Activated naive CD4-positive, alpha-beta T cell treated with anti-CD3 and anti-CD28 coated beads for 36 hours (primary cell): ENCODE measurements at regions not wholly inside any gene's neighbourhood (a gene's known extent, or its start where the extent isn't known, plus 50 kb on each side); places are given as distances from the start of the nearest gene placed in this dataset.
"Not testable (repeated sequence)": the region's sequence is repeated elsewhere in the genome, so short reads cannot be mapped to it uniquely, and the experiment has no call there.

ENCODE experiments used
- CTCF ChIA-PET: fragments of 350-600 bp; sonication (Branson Sonifier 250); formaldehyde crosslinking; loops from one replicate; lab custom pipeline; 2021; ENCODE audit warnings: antibody characterized with exemption; lab: Charles Lee
- DNase-seq: peaks from one replicate; pipeline ENCODE4 v3.0.0-alpha.2; 2020
- H3K27ac Mint-ChIP-seq: one replicate; pipeline ENCODE4 v1.8.0; 2021; ENCODE audit warnings: mild to moderate bottlenecking, mixed read lengths
- H3K27me3 Mint-ChIP-seq: one replicate; pipeline ENCODE4 v1.8.0; 2021; ENCODE audit warnings: low read depth, mixed read lengths
- H3K36me3 Mint-ChIP-seq: one replicate; pipeline ENCODE4 v1.8.0; 2021; ENCODE audit warnings: low read depth, mixed read lengths
- H3K4me1 Mint-ChIP-seq: one replicate; pipeline ENCODE4 v1.8.0; 2021; ENCODE audit warnings: low read depth, mixed read lengths
- H3K4me3 Mint-ChIP-seq: one replicate; pipeline ENCODE4 v1.8.0; 2021; ENCODE audit warnings: mild to moderate bottlenecking, moderate library complexity, mixed read lengths
- H3K9me3 Mint-ChIP-seq: one replicate; pipeline ENCODE4 v1.8.0; 2021; ENCODE audit warnings: mixed read lengths
- intact Hi-C: fragments of 100-400 bp; cut with micrococcal nuclease; formaldehyde crosslinking; loops from one replicate; pipeline ENCODE4 v1.15.1; 2023

GRCh38 chr2:62409442-62409841 lies 96.6 kb downstream of the TMEM17 start:
- intact Hi-C loops = no loop called here
- no peaks in the 10 kb centered on the region for H3K27me3 Mint-ChIP-seq
- CTCF ChIA-PET = interaction anchor here (1.4 to 1.5 kb wide), 3 partner anchors 13 to 490 kb away, joined by 3 to 8 read pairs (median 6); no protein-coding TSS in a partner anchor
- no peak overlapping the region for H3K4me3 Mint-ChIP-seq
- no peak for DNase-seq
- H3K27ac Mint-ChIP-seq = no peak overlapping the region
- H3K4me1 Mint-ChIP-seq = peaks cover 3% of the 10 kb centered on the region
- no peaks in the 10 kb centered on the region for H3K36me3 Mint-ChIP-seq
- no peaks in the 10 kb centered on the region for H3K9me3 Mint-ChIP-seq

- Mint-ChIP-seq H3K4me1 (peaks cover 3% of the 10 kb centered on the region), H3K27ac (no peak overlapping the region), H3K9me3 (no peaks in the 10 kb centered on the region), H3K27me3 (no peaks in the 10 kb centered on the region), H3K36me3 (no peaks in the 10 kb centered on the region), H3K4me3 (no peak overlapping the region)
- intact Hi-C loops = no loop called here
- no peak for DNase-seq
- CTCF ChIA-PET = interaction anchor here (0.6 to 1.5 kb wide), 5 partner anchors 14 to 414 kb away, joined by 3 to 6 read pairs (median 3); no protein-coding TSS in a partner anchor
Measured at GRCh38 chr2:62408241-62408677, 97.7 kb downstream of the TMEM17 start.

GRCh38 chr2:62407838-62408237 lies 98.2 kb downstream of the TMEM17 start:
- no peak for DNase-seq
- H3K4me1 Mint-ChIP-seq = peaks cover 3% of the 10 kb centered on the region
- intact Hi-C loops = no loop called here
- CTCF ChIA-PET = interaction anchor here (1.4 to 1.5 kb wide), 2 partner anchors 209 to 414 kb away, joined by 3 to 6 read pairs; no protein-coding TSS in a partner anchor
- no peaks in the 10 kb centered on the region for H3K27me3 Mint-ChIP-seq
- H3K27ac Mint-ChIP-seq = no peak overlapping the region
- no peak overlapping the region for H3K4me3 Mint-ChIP-seq
- H3K9me3 Mint-ChIP-seq = no peaks in the 10 kb centered on the region
- H3K36me3 Mint-ChIP-seq = no peaks in the 10 kb centered on the region

- no peak overlapping the region for H3K4me3 Mint-ChIP-seq
- H3K27ac Mint-ChIP-seq = no peak overlapping the region
- intact Hi-C loops = no loop called here
- H3K27me3 Mint-ChIP-seq = no peaks in the 10 kb centered on the region
- no peaks in the 10 kb centered on the region for H3K9me3 Mint-ChIP-seq
- H3K36me3 Mint-ChIP-seq = no peaks in the 10 kb centered on the region
- CTCF ChIA-PET = interaction anchor here (1.4 kb wide), 1 partner anchor 413 kb away, joined by 3 read pairs; no protein-coding TSS in a partner anchor
- DNase-seq = no peak
- H3K4me1 Mint-ChIP-seq = peaks cover 3% of the 10 kb centered on the region
Measured at GRCh38 chr2:62407401-62407800, 98.6 kb downstream of the TMEM17 start.

- CTCF ChIA-PET = interaction anchor here (1.4 kb wide), 1 partner anchor 413 kb away, joined by 3 read pairs; no protein-coding TSS in a partner anchor
- no peak overlapping the region for H3K4me3 Mint-ChIP-seq
- no peak overlapping the region for H3K27ac Mint-ChIP-seq
- intact Hi-C loops = no loop called here
- no peaks in the 10 kb centered on the region for H3K27me3 Mint-ChIP-seq
- no peaks in the 10 kb centered on the region for H3K36me3 Mint-ChIP-seq
- no peaks in the 10 kb centered on the region for H3K9me3 Mint-ChIP-seq
- H3K4me1 Mint-ChIP-seq = no peaks in the 10 kb centered on the region
- DNase-seq = no peak
Measured at GRCh38 chr2:62406573-62407043, 99.4 kb downstream of the TMEM17 start.

- CTCF ChIA-PET = no interaction called here
- H3K9me3 Mint-ChIP-seq = no peaks in the 10 kb centered on the region
- no peaks in the 10 kb centered on the region for H3K27me3 Mint-ChIP-seq
- intact Hi-C loops = no loop called here
- H3K36me3 Mint-ChIP-seq = no peaks in the 10 kb centered on the region
- DNase-seq = no peak
- H3K4me3 Mint-ChIP-seq = no peak overlapping the region
- H3K27ac Mint-ChIP-seq = no peak overlapping the region
- no peaks in the 10 kb centered on the region for H3K4me1 Mint-ChIP-seq
Measured at GRCh38 chr2:62404913-62405312, 101.1 kb downstream of the TMEM17 start.

- H3K27ac Mint-ChIP-seq = no peak overlapping the region
- no peak overlapping the region for H3K4me3 Mint-ChIP-seq
- intact Hi-C loops = no loop called here
Measured at GRCh38 chr2:62402156-62402555, 103.8 kb downstream of the TMEM17 start.

GRCh38 chr2:62398356-62398755 lies 107.6 kb downstream of the TMEM17 start:
- no peak for DNase-seq
- Mint-ChIP-seq H3K9me3 (no peaks in the 10 kb centered on the region), H3K4me3 (no peak overlapping the region), H3K36me3 (no peaks in the 10 kb centered on the region), H3K27ac (no peak overlapping the region), H3K27me3 (no peaks in the 10 kb centered on the region), H3K4me1 (no peaks in the 10 kb centered on the region)
- CTCF ChIA-PET = interaction anchor here (0.6 to 0.7 kb wide), 2 partner anchors 459 to 1353 kb away, joined by 3 to 4 read pairs; no protein-coding TSS in a partner anchor
- intact Hi-C loops = no loop called here

More at GRCh38 chr2:62402156-62402555, 103.8 kb downstream of the TMEM17 start:
- Mint-ChIP-seq H3K36me3 (no peaks in the 10 kb centered on the region), H3K4me1 (no peaks in the 10 kb centered on the region), H3K9me3 (no peaks in the 10 kb centered on the region), H3K27me3 (no peaks in the 10 kb centered on the region)
- no peak for DNase-seq
- CTCF ChIA-PET = interaction anchor here (0.5 to 2.2 kb wide), 6 partner anchors 15 to 409 kb away, joined by 3 to 5 read pairs (median 4); no protein-coding TSS in a partner anchor

- Mint-ChIP-seq H3K27ac (no peak overlapping the region), H3K27me3 (no peaks in the 10 kb centered on the region), H3K4me1 (no peaks in the 10 kb centered on the region), H3K4me3 (no peak overlapping the region), H3K36me3 (no peaks in the 10 kb centered on the region), H3K9me3 (no peaks in the 10 kb centered on the region)
- no peak for DNase-seq
- intact Hi-C loops = no loop called here
- CTCF ChIA-PET = interaction anchor here (0.6 kb wide), 1 partner anchor 320 kb away, joined by 4 read pairs; no protein-coding TSS in a partner anchor
Measured at GRCh38 chr2:62396880-62397279, 109.1 kb downstream of the TMEM17 start.

GRCh38 chr2:62393293-62393692 lies 112.7 kb downstream of the TMEM17 start:
- CTCF ChIA-PET = no interaction called here
- Mint-ChIP-seq H3K36me3 (no peaks in the 10 kb centered on the region), H3K4me3 (no peak overlapping the region), H3K27ac (no peak overlapping the region), H3K4me1 (no peaks in the 10 kb centered on the region), H3K9me3 (no peaks in the 10 kb centered on the region), H3K27me3 (no peaks in the 10 kb centered on the region)
- intact Hi-C loops = no loop called here
- no peak for DNase-seq

- CTCF ChIA-PET = no interaction called here
- H3K9me3 Mint-ChIP-seq = peaks cover 2% of the 10 kb centered on the region
- no peaks in the 10 kb centered on the region for H3K27me3 Mint-ChIP-seq
Measured at GRCh38 chr2:62391696-62392095, 114.3 kb downstream of the TMEM17 start.

GRCh38 chr2:62386378-62386777 lies 119.6 kb downstream of the TMEM17 start:
- CTCF ChIA-PET = interaction anchor here (0.5 kb wide), 1 partner anchor 319 kb away, joined by 3 read pairs; no protein-coding TSS in a partner anchor
- H3K4me1 Mint-ChIP-seq = not testable (repeated sequence)

More at GRCh38 chr2:62391696-62392095, 114.3 kb downstream of the TMEM17 start:
- no peak for DNase-seq
- H3K4me3 Mint-ChIP-seq = no peak overlapping the region
- intact Hi-C loops = no loop called here
- no peak overlapping the region for H3K27ac Mint-ChIP-seq
- H3K36me3 Mint-ChIP-seq = no peaks in the 10 kb centered on the region
- H3K4me1 Mint-ChIP-seq = no peaks in the 10 kb centered on the region

GRCh38 chr2:62383846-62384245 lies 122.1 kb downstream of the TMEM17 start:
- no peak overlapping the region for H3K27ac Mint-ChIP-seq
- H3K36me3 Mint-ChIP-seq = peaks cover 2% of the 10 kb centered on the region
- no peak overlapping the region for H3K4me3 Mint-ChIP-seq
- intact Hi-C loops = no loop called here
- CTCF ChIA-PET = no interaction called here
- H3K9me3 Mint-ChIP-seq = peaks cover 8% of the 10 kb centered on the region
- H3K27me3 Mint-ChIP-seq = peaks cover 4% of the 10 kb centered on the region
- H3K4me1 Mint-ChIP-seq = no peaks in the 10 kb centered on the region
- DNase-seq = no peak

More at GRCh38 chr2:62386378-62386777, 119.6 kb downstream of the TMEM17 start:
- H3K4me3 Mint-ChIP-seq, H3K27me3 Mint-ChIP-seq, H3K27ac Mint-ChIP-seq, intact Hi-C loops, DNase-seq, H3K36me3 Mint-ChIP-seq, H3K9me3 Mint-ChIP-seq: not testable (repeated sequence)
